Femur (tissue), 1 donor: ENCODE measurements at regions not wholly inside any gene's neighbourhood (a gene's known extent, or its start where the extent isn't known, plus 50 kb on each side); places are given as distances from the start of the nearest gene placed in this dataset.
"Not testable (repeated sequence)": the region's sequence is repeated elsewhere in the genome, so short reads cannot be mapped to it uniquely, and the experiment has no call there.

Experiments used
- DNase-seq: peaks from one replicate; pipeline ENCODE4 v3.0.0-alpha.2; 2017

- no peak for DNase-seq
Measured at GRCh38 chr16:29126616-29127015, 141.8 kb downstream of the LAT start.

DNA sequence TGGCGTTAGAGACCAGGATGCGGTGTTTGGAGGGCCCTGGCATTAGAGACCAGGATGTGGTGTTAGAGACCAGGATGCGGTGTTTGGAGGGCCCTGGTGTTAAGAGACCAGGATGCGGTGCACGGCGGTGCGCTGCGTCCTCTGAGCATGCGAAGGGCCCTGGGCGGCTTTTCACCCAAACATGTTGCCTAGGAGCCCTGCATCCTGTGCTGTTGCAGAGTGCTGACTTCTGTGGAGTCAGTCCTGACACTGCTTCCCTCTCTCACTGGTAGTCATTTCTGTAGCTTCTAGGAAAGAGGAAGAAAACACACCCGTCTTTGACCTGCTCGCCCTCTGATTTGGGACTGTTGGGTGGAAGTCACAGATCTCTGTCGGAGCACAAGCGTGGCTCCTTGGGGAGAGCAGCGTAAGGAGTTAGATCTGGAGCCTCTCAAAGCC is 141.2 kb downstream of the LAT start:
- DNase-seq: no peak

GRCh38 chr16:29124828-29125227 is 140.0 kb downstream of the LAT start:
- DNase-seq: no peak

GRCh38 chr16:29124162-29124561 is 139.3 kb downstream of the LAT start:
- DNase-seq: not testable (repeated sequence)

- DNase-seq: not testable (repeated sequence)
Measured at GRCh38 chr16:29120680-29121079, 135.8 kb downstream of the LAT start.

DNA sequence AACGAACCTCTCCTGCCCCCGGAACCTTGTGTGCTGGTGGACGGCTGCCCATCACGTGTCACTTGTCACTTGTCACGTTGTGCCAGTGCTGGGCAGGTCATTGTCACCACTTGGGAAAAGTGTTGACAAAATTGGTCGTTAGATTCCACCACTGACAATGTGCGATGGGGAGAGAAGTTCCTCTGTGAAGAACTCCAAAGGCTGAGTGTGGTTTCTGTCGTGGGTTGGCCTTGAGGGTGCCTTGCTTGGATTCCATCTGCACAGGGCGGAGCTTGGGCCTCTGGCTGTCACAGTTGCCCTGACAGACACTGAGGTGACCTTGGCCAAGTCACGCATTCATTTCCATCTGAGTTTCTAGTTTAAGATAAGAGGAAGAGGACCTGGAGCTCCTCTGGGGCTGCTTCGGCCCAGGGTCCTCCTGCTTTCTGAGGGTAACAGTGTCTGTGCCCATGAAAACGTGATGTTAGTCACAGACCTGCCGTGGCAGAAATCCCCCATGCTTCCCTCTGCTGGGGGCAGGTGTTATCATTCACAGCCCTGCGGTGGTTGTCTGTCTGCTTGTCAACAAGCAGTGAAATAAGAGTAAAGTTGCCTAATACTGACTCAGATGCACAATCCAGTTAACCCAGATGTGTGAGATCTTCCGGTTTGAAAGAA is 133.6 kb downstream of the LAT start:
- not testable (repeated sequence) for DNase-seq

GRCh38 chr16:29117631-29118030 is 132.8 kb downstream of the LAT start:
- no peak for DNase-seq

- no peak for DNase-seq
Measured at GRCh38 chr16:29116980-29117379, 132.1 kb downstream of the LAT start.

- DNase-seq: not testable (repeated sequence)
Measured at GRCh38 chr16:29116207-29116606, 131.4 kb downstream of the LAT start.

- DNase-seq: not testable (repeated sequence)
Measured at GRCh38 chr16:29115802-29116141, 130.9 kb downstream of the LAT start.

DNA sequence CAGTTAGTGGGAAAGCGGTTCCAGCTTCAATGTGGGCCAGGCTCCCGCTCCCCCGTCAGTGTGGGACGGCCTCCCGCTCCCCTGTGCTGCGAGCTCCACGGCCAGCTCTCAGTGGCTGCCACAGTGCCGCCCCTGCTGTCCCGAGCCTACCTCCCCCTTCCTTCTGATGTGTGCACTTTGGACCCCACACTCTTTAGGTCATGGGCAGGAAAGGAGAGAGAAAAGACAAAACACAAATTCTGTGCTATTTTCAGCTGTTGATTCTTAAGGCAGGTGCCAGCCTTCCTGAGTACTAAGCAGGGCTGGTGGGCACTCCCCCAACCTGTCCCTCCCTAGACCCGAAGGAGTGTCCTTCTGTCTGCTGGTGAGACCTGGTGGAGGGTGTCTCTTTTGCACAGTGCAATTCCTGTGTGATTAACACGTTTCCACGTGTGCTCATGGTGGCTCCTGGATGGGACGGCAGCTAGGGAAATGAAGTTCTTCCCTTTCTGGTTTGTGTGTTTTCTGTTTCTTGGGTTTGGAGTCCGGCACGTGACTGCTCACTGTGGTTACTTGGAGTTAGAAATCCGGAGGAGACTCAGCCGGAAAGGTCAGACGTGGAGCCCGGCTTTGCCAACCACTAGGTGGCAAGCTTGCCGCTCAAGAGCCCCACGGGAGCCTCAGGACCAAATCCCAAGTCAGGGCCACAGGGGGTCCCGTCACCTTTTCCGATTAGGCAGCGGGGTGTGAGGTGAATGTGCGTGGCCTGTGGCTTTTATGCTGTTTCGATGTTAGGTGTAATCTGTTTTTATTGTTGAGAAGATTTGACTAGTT is 130.3 kb downstream of the LAT start:
- peak; percentile 48 for DNase-seq

GRCh38 chr16:29114574-29114973 is 129.7 kb downstream of the LAT start:
- DNase-seq: no peak

- not testable (repeated sequence) for DNase-seq
Measured at GRCh38 chr16:29113446-29113845, 128.6 kb downstream of the LAT start.

DNA sequence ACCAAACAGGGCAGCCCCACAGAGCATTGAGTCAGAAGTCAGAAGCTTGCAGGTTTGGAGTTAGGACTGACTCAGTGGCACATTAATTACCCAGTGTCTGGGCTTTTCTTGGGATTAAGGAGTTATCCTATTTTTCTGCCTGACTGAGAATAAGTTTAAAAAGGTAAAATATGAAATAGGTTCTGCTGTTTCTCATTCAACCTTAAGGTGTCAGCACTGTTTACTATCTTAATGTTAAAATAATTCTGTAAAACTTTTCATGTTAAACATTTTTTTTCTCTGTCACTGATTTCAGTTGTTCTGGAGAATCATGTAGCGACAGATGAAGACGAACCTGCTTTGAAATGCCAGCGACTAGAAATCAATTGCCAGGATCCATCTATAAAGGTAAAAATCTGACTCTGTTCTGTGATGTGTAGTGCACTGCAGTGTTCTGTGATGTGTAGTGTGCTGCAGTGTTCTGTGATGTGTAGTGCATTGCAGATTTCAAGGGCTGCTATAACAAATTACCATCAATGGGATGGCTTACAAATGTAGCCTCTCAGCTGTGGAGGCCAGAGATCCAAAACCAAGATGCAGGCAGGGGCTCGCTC is 128.0 kb downstream of the LAT start:
- DNase-seq: no peak

DNA sequence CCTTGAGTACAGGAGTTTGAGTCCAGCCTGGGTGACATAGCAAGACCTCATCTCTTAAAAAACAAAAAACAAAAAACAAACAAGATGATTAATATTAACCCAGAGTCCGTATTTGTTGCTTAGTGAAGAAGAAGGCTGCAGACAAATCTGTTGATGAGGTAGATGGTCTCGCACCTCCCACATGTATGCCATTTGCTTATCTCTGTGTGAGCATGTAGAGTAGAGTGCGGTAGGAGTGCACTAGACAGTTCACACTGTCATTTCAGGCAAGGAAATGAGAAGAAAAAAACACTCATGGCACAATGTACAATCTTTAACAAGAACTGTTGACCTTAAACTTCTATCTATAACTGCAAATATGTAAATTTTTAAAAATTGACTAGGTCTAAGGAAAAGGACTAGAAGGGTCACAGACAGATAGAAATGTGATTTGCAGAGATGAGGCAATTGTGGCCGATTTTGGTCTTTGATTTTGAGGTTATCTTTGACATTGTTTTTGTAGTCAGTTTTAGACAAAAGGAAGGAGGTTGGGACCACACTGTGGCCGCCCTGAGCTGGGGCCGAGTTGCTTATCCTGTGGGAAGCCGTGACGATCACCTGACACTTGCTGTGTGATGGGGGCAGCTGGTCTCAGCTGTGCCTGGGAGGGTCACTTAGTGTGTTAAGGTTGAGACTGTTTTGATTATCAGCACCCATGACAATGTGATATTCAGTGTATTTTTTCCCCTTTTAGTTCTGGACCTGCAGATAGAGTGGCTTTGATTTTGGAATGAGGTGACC is 127.2 kb downstream of the LAT start:
- DNase-seq: not testable (repeated sequence)

DNA sequence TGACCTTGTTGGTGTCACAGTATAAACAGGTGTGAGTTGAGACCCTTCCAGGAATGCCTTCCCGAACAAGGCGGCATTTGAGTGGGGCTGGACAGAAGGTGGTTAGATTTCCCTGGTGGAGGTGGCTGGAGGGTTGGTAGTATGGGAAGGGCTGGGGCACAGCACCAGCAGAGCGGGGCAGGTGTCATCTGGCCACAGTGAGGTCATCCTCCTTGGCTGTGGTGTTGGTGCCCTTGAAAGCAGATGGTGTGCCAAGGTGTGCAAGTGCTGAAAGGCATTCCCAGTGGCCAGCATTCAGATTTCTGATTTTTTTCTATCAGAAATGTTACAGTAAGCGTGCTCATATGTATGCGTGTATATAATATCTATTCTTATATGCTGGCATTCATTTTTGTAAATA is 126.6 kb downstream of the LAT start:
- DNase-seq: no peak

GRCh38 chr16:29108625-29109169 is 123.8 kb downstream of the LAT start:
- not testable (repeated sequence) for DNase-seq

DNA sequence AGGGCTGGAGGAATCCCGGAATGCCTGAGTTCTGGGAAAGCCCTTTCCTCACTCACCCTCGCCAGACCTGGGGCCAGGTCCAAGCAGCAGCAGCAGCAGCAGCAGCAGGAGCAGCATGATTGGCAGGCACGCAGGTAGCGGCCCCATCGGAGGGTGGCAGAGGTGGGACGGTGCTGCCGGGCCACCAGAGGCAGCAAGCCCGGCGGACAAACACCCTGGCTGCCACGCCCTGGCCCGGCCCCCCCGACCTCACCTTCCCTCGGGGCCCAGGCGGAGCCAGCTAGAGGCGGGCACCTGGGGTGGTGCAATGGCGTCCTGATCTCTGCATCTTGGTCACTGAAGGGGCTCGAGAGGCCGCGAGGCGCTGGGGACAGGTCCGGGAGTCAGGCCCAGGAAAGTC is 122.4 kb downstream of the LAT start:
- no peak for DNase-seq

GRCh38 chr16:29106259-29106908 is 121.5 kb downstream of the LAT start:
- not testable (repeated sequence) for DNase-seq

DNA sequence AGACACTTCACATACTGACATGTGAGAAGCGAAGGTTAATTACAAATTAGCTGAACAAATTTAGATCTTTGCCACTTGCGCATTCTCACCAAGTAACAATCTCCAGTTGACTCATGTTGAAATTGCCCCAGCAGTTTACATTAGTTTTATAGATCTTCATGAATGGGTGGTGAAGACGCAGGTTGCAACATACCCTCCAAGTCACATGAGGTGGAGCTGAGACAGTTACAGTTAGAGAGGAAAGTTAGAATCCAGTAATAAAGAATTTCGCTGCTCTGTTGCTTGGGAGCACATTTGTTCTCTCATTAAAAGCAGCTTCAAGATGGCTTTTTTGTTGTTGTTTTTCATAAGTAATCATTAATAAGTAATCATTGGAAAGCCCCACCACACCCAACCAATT is 119.7 kb downstream of the LAT start:
- DNase-seq: not testable (repeated sequence)

DNA sequence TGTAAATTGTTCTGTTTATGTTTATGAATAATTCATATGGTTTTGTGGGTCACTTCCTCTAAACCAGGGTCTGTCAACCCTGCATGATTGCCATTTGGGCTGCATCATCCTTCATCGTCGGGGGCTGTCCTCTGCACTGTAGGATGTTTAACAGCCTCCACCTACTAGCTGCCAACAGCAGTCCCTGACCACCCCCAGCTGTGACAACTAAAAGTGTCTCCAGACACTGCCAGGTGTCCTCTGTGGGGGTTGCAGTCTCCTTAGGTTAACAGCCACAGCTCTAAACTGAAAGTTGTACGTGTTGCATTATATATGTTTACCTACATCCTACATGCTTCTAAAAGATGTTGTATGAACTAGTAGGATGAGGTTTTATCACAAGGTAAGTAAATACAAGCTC is 113.1 kb downstream of the LAT start:
- not testable (repeated sequence) for DNase-seq
